DOHH2 (cell line): ENCODE measurements at regions not wholly inside any gene's neighbourhood (a gene's known extent, or its start where the extent isn't known, plus 50 kb on each side); places are given as distances from the start of the nearest gene placed in this dataset.

Experiments
- EZH2phosphoT487 ChIP-seq: fragments of 200-600 bp; sonication (generic); IDR thresholded peaks from 2 replicates; pipeline ENCODE4 v1.6.1; 2017; ENCODE audit warnings: borderline replicate concordance, mild to moderate bottlenecking, antibody characterized with exemption, low read length, moderate library complexity, mixed read lengths
- TF ChIP-seq, protein P1 (sequence below): fragments of 200-600 bp; sonication (generic); IDR thresholded peaks from one replicate; pipeline ENCODE4 v1.5.1; 2014; ENCODE audit warnings: antibody characterized with exemption, mild to moderate bottlenecking, low read depth, low read length; ENCODE audit not compliant: poor library complexity, severe bottlenecking

- TF ChIP-seq, protein P1, sequence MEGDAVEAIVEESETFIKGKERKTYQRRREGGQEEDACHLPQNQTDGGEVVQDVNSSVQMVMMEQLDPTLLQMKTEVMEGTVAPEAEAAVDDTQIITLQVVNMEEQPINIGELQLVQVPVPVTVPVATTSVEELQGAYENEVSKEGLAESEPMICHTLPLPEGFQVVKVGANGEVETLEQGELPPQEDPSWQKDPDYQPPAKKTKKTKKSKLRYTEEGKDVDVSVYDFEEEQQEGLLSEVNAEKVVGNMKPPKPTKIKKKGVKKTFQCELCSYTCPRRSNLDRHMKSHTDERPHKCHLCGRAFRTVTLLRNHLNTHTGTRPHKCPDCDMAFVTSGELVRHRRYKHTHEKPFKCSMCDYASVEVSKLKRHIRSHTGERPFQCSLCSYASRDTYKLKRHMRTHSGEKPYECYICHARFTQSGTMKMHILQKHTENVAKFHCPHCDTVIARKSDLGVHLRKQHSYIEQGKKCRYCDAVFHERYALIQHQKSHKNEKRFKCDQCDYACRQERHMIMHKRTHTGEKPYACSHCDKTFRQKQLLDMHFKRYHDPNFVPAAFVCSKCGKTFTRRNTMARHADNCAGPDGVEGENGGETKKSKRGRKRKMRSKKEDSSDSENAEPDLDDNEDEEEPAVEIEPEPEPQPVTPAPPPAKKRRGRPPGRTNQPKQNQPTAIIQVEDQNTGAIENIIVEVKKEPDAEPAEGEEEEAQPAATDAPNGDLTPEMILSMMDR = no peak
- TF ChIP-seq EZH2phosphoT487 = no peak
Measured at GRCh38 chr5:171538681-171539080, 119.2 kb downstream of the FGF18 start.
